ENCODE measurements at regions not wholly inside any gene's neighbourhood (a gene's known extent, or its start where the extent isn't known, plus 50 kb on each side); places are given as distances from the start of the nearest gene placed in this dataset.

GRCh38 chr5:3145641-3146040 lies 394.2 kb upstream of the IRX2 start:
- Histone ChIP-seq H3K4me3 (no peak overlapping the region), H3K27me3 (no peaks in the 10 kb centered on the region), H3K9me3 (no peaks in the 10 kb centered on the region), H3K36me3 (no peaks in the 10 kb centered on the region), H3K4me1 (no peaks in the 10 kb centered on the region), H3K27ac (no peak overlapping the region)
- TF ChIP-seq POLR2AphosphoS5 (IDR thresholded peaks at IDR 0.05): no peak
- TF ChIP-seq EP300 (IDR thresholded peaks at IDR 0.05): no peak
- no peak for TF ChIP-seq CTCF (IDR thresholded peaks at IDR 0.05)
- TF ChIP-seq POLR2A (IDR thresholded peaks at IDR 0.05): no peak
- ATAC-seq (ENCODE audit: low FRiP score in 2 of 2) (no peak), DNase-seq (no peak)
- 89 to 99% methylated on average over 5 of the region's 5 CpGs for WGBS, 2 donors

GRCh38 chr5:3143382-3143781 lies 391.9 kb upstream of the IRX2 start:
- DNase-seq (no peak), ATAC-seq (ENCODE audit: low FRiP score in 2 of 2) (no peak)
- Histone ChIP-seq H3K27me3 (no peaks in the 10 kb centered on the region), H3K27ac (no peak overlapping the region), H3K36me3 (no peaks in the 10 kb centered on the region), H3K4me3 (no peak overlapping the region), H3K9me3 (no peaks in the 10 kb centered on the region), H3K4me1 (no peaks in the 10 kb centered on the region)
- 92 to 94% methylated on average over 12 of the region's 12 CpGs for WGBS, 2 donors
- no peak for TF ChIP-seq EP300 (IDR thresholded peaks at IDR 0.05)
- TF ChIP-seq POLR2A (IDR thresholded peaks at IDR 0.05): no peak
- TF ChIP-seq CTCF (IDR thresholded peaks at IDR 0.05): no peak
- no peak for TF ChIP-seq POLR2AphosphoS5 (IDR thresholded peaks at IDR 0.05)

GRCh38 chr5:3142261-3143027 lies 391.0 kb upstream of the IRX2 start:
- 74% methylated on average over 15 to 25 of the region's 25 CpGs for WGBS, 2 donors

GRCh38 chr5:3140117-3140516 lies 388.6 kb upstream of the IRX2 start:
- H3K9me3 ChIP-seq: no peaks in the 10 kb centered on the region
- H3K27ac ChIP-seq: no peak overlapping the region
- H3K36me3 ChIP-seq: no peaks in the 10 kb centered on the region
- H3K27me3 ChIP-seq: no peaks in the 10 kb centered on the region
- no peak overlapping the region for H3K4me3 ChIP-seq
- ATAC-seq (ENCODE audit: low FRiP score in 2 of 2): no peak
- WGBS, 2 donors: 87 to 94% methylated on average over 7 of the region's 7 CpGs
- no peak for DNase-seq
- H3K4me1 ChIP-seq: no peaks in the 10 kb centered on the region
- TF ChIP-seq CTCF (IDR thresholded peaks at IDR 0.05): no peak
- no peak for TF ChIP-seq POLR2AphosphoS5 (IDR thresholded peaks at IDR 0.05)

More at GRCh38 chr5:3142261-3143027, 391.0 kb upstream of the IRX2 start:
- peak in 1 of 2 donors; percentile 64 for DNase-seq
- Histone ChIP-seq H3K9me3 (no peaks in the 10 kb centered on the region), H3K27me3 (no peaks in the 10 kb centered on the region), H3K36me3 (no peaks in the 10 kb centered on the region), H3K27ac (no peak overlapping the region), H3K4me1 (no peaks in the 10 kb centered on the region), H3K4me3 (no peak overlapping the region)
- TF ChIP-seq POLR2AphosphoS5 (IDR thresholded peaks at IDR 0.05): no peak
- no peak for TF ChIP-seq EP300 (IDR thresholded peaks at IDR 0.05)
- TF ChIP-seq POLR2A (IDR thresholded peaks at IDR 0.05): no peak
- TF ChIP-seq CTCF (IDR thresholded peaks at IDR 0.05): no peak
- no peak for ATAC-seq (ENCODE audit: low FRiP score in 2 of 2)

- ATAC-seq (ENCODE audit: low FRiP score in 2 of 2) (no peak), DNase-seq (no peak)
- Histone ChIP-seq H3K27ac (no peak overlapping the region), H3K9me3 (no peaks in the 10 kb centered on the region), H3K27me3 (no peaks in the 10 kb centered on the region), H3K4me1 (no peaks in the 10 kb centered on the region), H3K36me3 (no peaks in the 10 kb centered on the region), H3K4me3 (no peak overlapping the region)
- WGBS, 2 donors: 62 to 69% methylated on average over 6 of the region's 6 CpGs
- no peak for TF ChIP-seq CTCF (IDR thresholded peaks at IDR 0.05)
- TF ChIP-seq POLR2A (IDR thresholded peaks at IDR 0.05): no peak
- no peak for TF ChIP-seq EP300 (IDR thresholded peaks at IDR 0.05)
- TF ChIP-seq POLR2AphosphoS5 (IDR thresholded peaks at IDR 0.05): no peak
These were observed 388.0 kb upstream of the IRX2 start for GRCh38 chr5:3139499-3139931.
